Left lung (tissue), 4 donors: ENCODE measurements at regions not wholly inside any gene's neighbourhood (a gene's known extent, or its start where the extent isn't known, plus 50 kb on each side); places are given as distances from the start of the nearest gene placed in this dataset.

Experiments
- ATAC-seq: fragments of 200-7000 bp; cut with Tn5 transposase; one replicate; pipeline ENCODE4 v1.9.1; 2020; ENCODE audit warnings: moderate library complexity
- DNase-seq, 4 donors: peaks; one replicate each; pipeline ENCODE4 v3.0.0-alpha.2; 2013 to 2020
- H3K27ac ChIP-seq, 2 donors: fragments of 200-600 bp; sonication (generic) in 1 of 2; one replicate each; pipeline versions ENCODE4 v1.5.0 to v1.8.0; 2020 to 2021
- H3K27me3 ChIP-seq, 2 donors: fragments of 200-600 bp; sonication (generic) in 1 of 2; one replicate each; pipeline versions ENCODE4 v1.5.0 to v1.8.0; 2020 to 2021
- H3K36me3 ChIP-seq, 2 donors: fragments of 200-600 bp; sonication (generic) in 1 of 2; one replicate each; pipeline versions ENCODE4 v1.5.0 to v1.8.0; 2020 to 2021
- H3K4me1 ChIP-seq, 2 donors: fragments of 200-600 bp; one replicate each; pipeline ENCODE4 v1.8.0; 2021
- H3K4me3 ChIP-seq, 2 donors: fragments of 200-600 bp; sonication (generic) in 1 of 2; one replicate each; pipeline versions ENCODE4 v1.5.0 to v1.8.0; 2020 to 2021; ENCODE audit warnings: mild to moderate bottlenecking in 1 of 2
- H3K9me3 ChIP-seq, 2 donors: fragments of 200-600 bp; sonication (generic) in 1 of 2; one replicate each; pipeline versions ENCODE4 v1.5.0 to v1.8.0; 2020 to 2021
- CTCF ChIP-seq, 2 donors: fragments of 200-600 bp; sonication (generic) in 1 of 2; IDR thresholded peaks; one replicate each; pipeline versions ENCODE4 v1.5.0 to v1.8.0; 2021; ENCODE audit warnings: antibody characterized with exemption in 2 of 2
- intact Hi-C, 2 donors: fragments of 100-400 bp; cut with DNase I; formaldehyde crosslinking; loops; one replicate each; pipeline versions ENCODE4 v1.11.2 to v1.14.2; 2022
- donor health status: DM: no; HTN: yes; CAD: no.
- donor health status: DM: no; HTN: no; CAD: no.

GRCh38 chr5:53430618-53431252 lies 49.7 kb upstream of the FST start:
- Histone ChIP-seq H3K27ac (no peak overlapping the region), H3K4me3 (no peak overlapping the region), H3K27me3 (no peaks in the 10 kb centered on the region), H3K9me3 (no peaks in the 10 kb centered on the region), H3K36me3 (no peaks in the 10 kb centered on the region), H3K4me1 (no peaks in the 10 kb centered on the region)
- intact Hi-C loops, result no loop called here
- no peak for TF ChIP-seq CTCF (IDR thresholded peaks at IDR 0.05)
- peak in 2 of 4 donors; percentile 4 to 26 for DNase-seq
- ATAC-seq, result peak; percentile 50
